ENCODE measurements at regions not wholly inside any gene's neighbourhood (a gene's known extent, or its start where the extent isn't known, plus 50 kb on each side); places are given as distances from the start of the nearest gene placed in this dataset.

GRCh38 chr10:3662775-3663174 lies 122.2 kb downstream of the KLF6 start:
- no peak for TF ChIP-seq POLR2A (IDR thresholded peaks at IDR 0.05)
- TF ChIP-seq, protein P1, sequence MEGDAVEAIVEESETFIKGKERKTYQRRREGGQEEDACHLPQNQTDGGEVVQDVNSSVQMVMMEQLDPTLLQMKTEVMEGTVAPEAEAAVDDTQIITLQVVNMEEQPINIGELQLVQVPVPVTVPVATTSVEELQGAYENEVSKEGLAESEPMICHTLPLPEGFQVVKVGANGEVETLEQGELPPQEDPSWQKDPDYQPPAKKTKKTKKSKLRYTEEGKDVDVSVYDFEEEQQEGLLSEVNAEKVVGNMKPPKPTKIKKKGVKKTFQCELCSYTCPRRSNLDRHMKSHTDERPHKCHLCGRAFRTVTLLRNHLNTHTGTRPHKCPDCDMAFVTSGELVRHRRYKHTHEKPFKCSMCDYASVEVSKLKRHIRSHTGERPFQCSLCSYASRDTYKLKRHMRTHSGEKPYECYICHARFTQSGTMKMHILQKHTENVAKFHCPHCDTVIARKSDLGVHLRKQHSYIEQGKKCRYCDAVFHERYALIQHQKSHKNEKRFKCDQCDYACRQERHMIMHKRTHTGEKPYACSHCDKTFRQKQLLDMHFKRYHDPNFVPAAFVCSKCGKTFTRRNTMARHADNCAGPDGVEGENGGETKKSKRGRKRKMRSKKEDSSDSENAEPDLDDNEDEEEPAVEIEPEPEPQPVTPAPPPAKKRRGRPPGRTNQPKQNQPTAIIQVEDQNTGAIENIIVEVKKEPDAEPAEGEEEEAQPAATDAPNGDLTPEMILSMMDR (IDR thresholded peaks at IDR 0.05), result no peak
